WTC11 (cell line): ENCODE measurements at regions not wholly inside any gene's neighbourhood (a gene's known extent, or its start where the extent isn't known, plus 50 kb on each side); places are given as distances from the start of the nearest gene placed in this dataset.

Experiments used
- ATAC-seq: fragments of 200-7000 bp; cut with Tn5 transposase; 2 replicates; pipeline ENCODE4 v1.10.0; 2021; ENCODE audit warnings: mild to moderate bottlenecking, moderate library complexity
- CTCF ChIA-PET: fragments of 300-600 bp; sonication (Branson Sonifier 250); formaldehyde crosslinking; loops from one replicate; lab custom pipeline; 2021; ENCODE audit warnings: antibody characterized with exemption; lab: Charles Lee
- POLR2A ChIA-PET: fragments of 350-600 bp; sonication (Branson Sonifier 250); formaldehyde crosslinking; loops from one replicate; lab custom pipeline; 2021; ENCODE audit warnings: antibody characterized with exemption; lab: Charles Lee
- DNase-seq: peaks from one replicate; pipeline ENCODE4 v3.0.0; 2021; ENCODE audit warnings: low spot score
- H3K27ac Mint-ChIP-seq: 2 replicates; pipeline ENCODE4 v1.8.0; 2021; ENCODE audit warnings: mixed read lengths
- H3K27me3 Mint-ChIP-seq: 2 replicates; pipeline ENCODE4 v1.8.0; 2021; ENCODE audit warnings: low read depth, mild to moderate bottlenecking, moderate library complexity, mixed read lengths
- H3K36me3 Mint-ChIP-seq: 2 replicates; pipeline ENCODE4 v1.8.0; 2021; ENCODE audit warnings: mixed read lengths
- H3K4me1 Mint-ChIP-seq: 2 replicates; pipeline ENCODE4 v1.8.0; 2022; ENCODE audit warnings: mixed read lengths
- H3K4me3 Mint-ChIP-seq: 2 replicates; pipeline ENCODE4 v1.8.0; 2021; ENCODE audit warnings: mild to moderate bottlenecking, moderate library complexity, mixed read lengths
- H3K9me3 Mint-ChIP-seq: 2 replicates; pipeline ENCODE4 v1.8.0; 2021; ENCODE audit warnings: mixed read lengths
- CREB1 ChIP-seq: sonication (generic); formaldehyde crosslinking; IDR thresholded peaks from 2 replicates; pipeline ENCODE4 v1.8.0; 2023; ENCODE audit warnings: mild to moderate bottlenecking, missing genetic modification reagents
- FOXK1 ChIP-seq: sonication (generic); formaldehyde crosslinking; IDR thresholded peaks from 2 replicates; pipeline ENCODE4 v1.8.0; 2022; ENCODE audit warnings: mild to moderate bottlenecking, moderate library complexity, missing genetic modification reagents
- FOXP1 ChIP-seq: sonication (generic); formaldehyde crosslinking; IDR thresholded peaks from 2 replicates; pipeline ENCODE4 v1.8.0; 2022; ENCODE audit warnings: missing genetic modification reagents, mild to moderate bottlenecking, moderate library complexity, borderline replicate concordance
- GRHL2 ChIP-seq: fragments of 250-450 bp; sonication (Bioruptor Pico); IDR thresholded peaks from 2 replicates; pipeline ENCODE4 v1.8.0; 2022; ENCODE audit warnings: mild to moderate bottlenecking, moderate library complexity; ENCODE audit not compliant: insufficient replicate concordance, severe bottlenecking
- JAZF1 ChIP-seq: fragments of 250-450 bp; sonication (Bioruptor Pico); IDR thresholded peaks from 2 replicates; pipeline ENCODE4 v1.9.0; 2021; ENCODE audit warnings: moderate library complexity, mild to moderate bottlenecking, inconsistent platforms
- NFATC4 ChIP-seq: fragments of 250-450 bp; sonication (Bioruptor Pico); IDR thresholded peaks from 2 replicates; pipeline ENCODE4 v1.9.0; 2021; ENCODE audit warnings: mild to moderate bottlenecking
- NR1H2 ChIP-seq: sonication (generic); formaldehyde crosslinking; IDR thresholded peaks from 2 replicates; pipeline ENCODE4 v1.9.0; 2021; ENCODE audit warnings: mild to moderate bottlenecking, moderate library complexity, missing genetic modification reagents
- RELA ChIP-seq: sonication (generic); formaldehyde crosslinking; IDR thresholded peaks from 2 replicates; pipeline ENCODE4 v1.8.1; 2022; ENCODE audit warnings: missing genetic modification reagents, mild to moderate bottlenecking, borderline replicate concordance
- RORB ChIP-seq: fragments of 250-450 bp; sonication (Bioruptor Pico); IDR thresholded peaks from 2 replicates; pipeline ENCODE4 v1.9.0; 2021; ENCODE audit warnings: mild to moderate bottlenecking
- SMAD4 ChIP-seq: sonication (generic); formaldehyde crosslinking; IDR thresholded peaks from 2 replicates; pipeline ENCODE4 v1.8.0; 2022; ENCODE audit warnings: mild to moderate bottlenecking, missing genetic modification reagents
- TF ChIP-seq, protein P1 (sequence below): sonication (generic); formaldehyde crosslinking; IDR thresholded peaks from 2 replicates; pipeline ENCODE4 v1.8.1; 2022; ENCODE audit warnings: low read depth, missing genetic modification reagents, borderline replicate concordance
- TF ChIP-seq, protein P2 (sequence below): sonication (generic); formaldehyde crosslinking; conservative IDR thresholded peaks from 2 replicates; pipeline ENCODE4 v1.8.1; 2022; ENCODE audit warnings: mild to moderate bottlenecking, missing genetic modification reagents
- TF ChIP-seq, protein P3 (sequence below): fragments of 250-450 bp; sonication (Bioruptor Pico); IDR thresholded peaks from 2 replicates; pipeline ENCODE4 v1.8.0; 2021; ENCODE audit warnings: mild to moderate bottlenecking
- TF ChIP-seq, protein P4 (sequence below): sonication (generic); formaldehyde crosslinking; IDR thresholded peaks from 2 replicates; pipeline ENCODE4 v1.8.1; 2022; ENCODE audit warnings: mild to moderate bottlenecking, missing genetic modification reagents, moderate library complexity, borderline replicate concordance
- TF ChIP-seq, protein P5 (sequence below): sonication (generic); formaldehyde crosslinking; IDR thresholded peaks from 2 replicates; pipeline ENCODE4 v1.8.0; 2023; ENCODE audit warnings: missing genetic modification reagents, mild to moderate bottlenecking, borderline replicate concordance
- TF ChIP-seq, protein P6 (sequence below): fragments of 250-450 bp; sonication (Bioruptor Pico); IDR thresholded peaks from 2 replicates; pipeline ENCODE4 v1.9.0; 2021; ENCODE audit warnings: moderate library complexity, mild to moderate bottlenecking, inconsistent platforms, borderline replicate concordance
- TF ChIP-seq, protein P7 (sequence below): sonication (generic); formaldehyde crosslinking; conservative IDR thresholded peaks from 2 replicates; pipeline ENCODE4 v1.8.1; 2023; ENCODE audit warnings: mild to moderate bottlenecking, low read depth, missing genetic modification reagents, moderate library complexity
- TF ChIP-seq, protein P8 (sequence below): sonication (generic); formaldehyde crosslinking; IDR thresholded peaks from 2 replicates; pipeline ENCODE4 v1.8.1; 2022; ENCODE audit warnings: mild to moderate bottlenecking, moderate library complexity, missing genetic modification reagents

DNA sequence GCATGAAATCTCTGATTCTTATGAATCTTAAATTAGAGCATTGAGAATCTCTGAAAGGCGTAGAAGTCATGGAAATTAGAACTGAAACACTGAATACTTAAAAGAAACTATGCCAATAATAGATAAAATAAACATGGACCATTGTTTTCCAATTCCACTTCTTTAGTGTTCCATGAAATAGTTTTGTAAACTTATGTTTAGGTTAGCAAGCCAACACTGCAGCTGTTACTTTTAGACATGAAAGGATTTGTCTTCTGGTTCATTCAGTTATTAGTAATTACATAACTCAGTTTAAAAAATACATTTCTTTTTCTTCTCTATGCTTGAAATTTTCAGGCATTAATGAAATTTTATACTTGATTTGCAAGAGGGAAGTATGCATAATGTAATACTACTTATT lies 733.4 kb upstream of the NUDT12 start:
- Mint-ChIP-seq H3K9me3 (no peaks in the 10 kb centered on the region), H3K4me1 (no peaks in the 10 kb centered on the region), H3K27ac (no peak overlapping the region), H3K4me3 (no peak overlapping the region), H3K27me3 (no peaks in the 10 kb centered on the region), H3K36me3 (no peaks in the 10 kb centered on the region)
- ChIA-PET POLR2A (no interaction called here), CTCF (no interaction called here)
- DNase-seq (no peak), ATAC-seq (no peak)
- TF ChIP-seq SMAD4 (no peak), NFATC4 (CRISPR knock-in tag) (no peak), JAZF1 (CRISPR knock-in tag) (no peak), CREB1 (CRISPR knock-in tag) (no peak), RELA (CRISPR knock-in tag) (no peak), FOXK1 (CRISPR knock-in tag) (no peak), FOXP1 (CRISPR knock-in tag) (no peak)
- TF ChIP-seq, protein P1, sequence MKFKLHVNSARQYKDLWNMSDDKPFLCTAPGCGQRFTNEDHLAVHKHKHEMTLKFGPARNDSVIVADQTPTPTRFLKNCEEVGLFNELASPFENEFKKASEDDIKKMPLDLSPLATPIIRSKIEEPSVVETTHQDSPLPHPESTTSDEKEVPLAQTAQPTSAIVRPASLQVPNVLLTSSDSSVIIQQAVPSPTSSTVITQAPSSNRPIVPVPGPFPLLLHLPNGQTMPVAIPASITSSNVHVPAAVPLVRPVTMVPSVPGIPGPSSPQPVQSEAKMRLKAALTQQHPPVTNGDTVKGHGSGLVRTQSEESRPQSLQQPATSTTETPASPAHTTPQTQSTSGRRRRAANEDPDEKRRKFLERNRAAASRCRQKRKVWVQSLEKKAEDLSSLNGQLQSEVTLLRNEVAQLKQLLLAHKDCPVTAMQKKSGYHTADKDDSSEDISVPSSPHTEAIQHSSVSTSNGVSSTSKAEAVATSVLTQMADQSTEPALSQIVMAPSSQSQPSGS (CRISPR knock-in tag) = no peak
- TF ChIP-seq, protein P2, sequence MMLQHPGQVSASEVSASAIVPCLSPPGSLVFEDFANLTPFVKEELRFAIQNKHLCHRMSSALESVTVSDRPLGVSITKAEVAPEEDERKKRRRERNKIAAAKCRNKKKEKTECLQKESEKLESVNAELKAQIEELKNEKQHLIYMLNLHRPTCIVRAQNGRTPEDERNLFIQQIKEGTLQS (CRISPR knock-in tag) = no peak
- TF ChIP-seq, protein P3, sequence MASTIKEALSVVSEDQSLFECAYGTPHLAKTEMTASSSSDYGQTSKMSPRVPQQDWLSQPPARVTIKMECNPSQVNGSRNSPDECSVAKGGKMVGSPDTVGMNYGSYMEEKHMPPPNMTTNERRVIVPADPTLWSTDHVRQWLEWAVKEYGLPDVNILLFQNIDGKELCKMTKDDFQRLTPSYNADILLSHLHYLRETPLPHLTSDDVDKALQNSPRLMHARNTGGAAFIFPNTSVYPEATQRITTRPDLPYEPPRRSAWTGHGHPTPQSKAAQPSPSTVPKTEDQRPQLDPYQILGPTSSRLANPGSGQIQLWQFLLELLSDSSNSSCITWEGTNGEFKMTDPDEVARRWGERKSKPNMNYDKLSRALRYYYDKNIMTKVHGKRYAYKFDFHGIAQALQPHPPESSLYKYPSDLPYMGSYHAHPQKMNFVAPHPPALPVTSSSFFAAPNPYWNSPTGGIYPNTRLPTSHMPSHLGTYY (CRISPR knock-in tag) = no peak

DNA sequence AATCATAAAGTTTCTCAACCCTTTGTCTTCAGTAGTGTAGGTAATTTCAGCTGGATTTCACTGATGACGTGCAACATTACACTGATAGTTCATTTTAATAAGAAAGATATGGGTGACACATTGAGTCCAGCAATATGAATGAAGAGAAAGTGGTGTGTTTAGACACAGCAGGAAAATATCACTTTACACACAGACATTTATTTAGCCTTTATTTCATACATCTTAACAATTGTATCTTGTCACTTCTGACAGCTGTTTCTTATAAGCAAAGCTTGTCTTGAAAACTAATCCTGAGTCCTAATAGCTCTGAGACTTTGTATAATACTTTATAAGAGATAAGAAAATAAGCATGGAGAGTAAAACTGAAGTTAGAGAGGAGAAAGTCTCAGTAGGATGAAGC lies 720.5 kb upstream of the NUDT12 start:
- ChIA-PET CTCF (interaction anchor here (0.6 kb wide), 1 partner anchor 18 kb away, joined by 3 read pairs; no protein-coding TSS in a partner anchor), POLR2A (no interaction called here)
- no peaks in the 10 kb centered on the region for H3K4me1 Mint-ChIP-seq
- H3K9me3 Mint-ChIP-seq = 0 out of 2 replicates have a peak, but pooled peaks cover 3% of the 10 kb centered on the region
- H3K36me3 Mint-ChIP-seq = no peaks in the 10 kb centered on the region
- no peak overlapping the region for H3K27ac Mint-ChIP-seq
- DNase-seq (no peak), ATAC-seq (no peak)
- no peak overlapping the region for H3K4me3 Mint-ChIP-seq
- no peaks in the 10 kb centered on the region for H3K27me3 Mint-ChIP-seq
- TF ChIP-seq, protein P4, sequence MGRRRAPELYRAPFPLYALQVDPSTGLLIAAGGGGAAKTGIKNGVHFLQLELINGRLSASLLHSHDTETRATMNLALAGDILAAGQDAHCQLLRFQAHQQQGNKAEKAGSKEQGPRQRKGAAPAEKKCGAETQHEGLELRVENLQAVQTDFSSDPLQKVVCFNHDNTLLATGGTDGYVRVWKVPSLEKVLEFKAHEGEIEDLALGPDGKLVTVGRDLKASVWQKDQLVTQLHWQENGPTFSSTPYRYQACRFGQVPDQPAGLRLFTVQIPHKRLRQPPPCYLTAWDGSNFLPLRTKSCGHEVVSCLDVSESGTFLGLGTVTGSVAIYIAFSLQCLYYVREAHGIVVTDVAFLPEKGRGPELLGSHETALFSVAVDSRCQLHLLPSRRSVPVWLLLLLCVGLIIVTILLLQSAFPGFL (CRISPR knock-in tag) = no peak
- no peak for TF ChIP-seq GRHL2 (CRISPR knock-in tag)
- TF ChIP-seq, protein P5, sequence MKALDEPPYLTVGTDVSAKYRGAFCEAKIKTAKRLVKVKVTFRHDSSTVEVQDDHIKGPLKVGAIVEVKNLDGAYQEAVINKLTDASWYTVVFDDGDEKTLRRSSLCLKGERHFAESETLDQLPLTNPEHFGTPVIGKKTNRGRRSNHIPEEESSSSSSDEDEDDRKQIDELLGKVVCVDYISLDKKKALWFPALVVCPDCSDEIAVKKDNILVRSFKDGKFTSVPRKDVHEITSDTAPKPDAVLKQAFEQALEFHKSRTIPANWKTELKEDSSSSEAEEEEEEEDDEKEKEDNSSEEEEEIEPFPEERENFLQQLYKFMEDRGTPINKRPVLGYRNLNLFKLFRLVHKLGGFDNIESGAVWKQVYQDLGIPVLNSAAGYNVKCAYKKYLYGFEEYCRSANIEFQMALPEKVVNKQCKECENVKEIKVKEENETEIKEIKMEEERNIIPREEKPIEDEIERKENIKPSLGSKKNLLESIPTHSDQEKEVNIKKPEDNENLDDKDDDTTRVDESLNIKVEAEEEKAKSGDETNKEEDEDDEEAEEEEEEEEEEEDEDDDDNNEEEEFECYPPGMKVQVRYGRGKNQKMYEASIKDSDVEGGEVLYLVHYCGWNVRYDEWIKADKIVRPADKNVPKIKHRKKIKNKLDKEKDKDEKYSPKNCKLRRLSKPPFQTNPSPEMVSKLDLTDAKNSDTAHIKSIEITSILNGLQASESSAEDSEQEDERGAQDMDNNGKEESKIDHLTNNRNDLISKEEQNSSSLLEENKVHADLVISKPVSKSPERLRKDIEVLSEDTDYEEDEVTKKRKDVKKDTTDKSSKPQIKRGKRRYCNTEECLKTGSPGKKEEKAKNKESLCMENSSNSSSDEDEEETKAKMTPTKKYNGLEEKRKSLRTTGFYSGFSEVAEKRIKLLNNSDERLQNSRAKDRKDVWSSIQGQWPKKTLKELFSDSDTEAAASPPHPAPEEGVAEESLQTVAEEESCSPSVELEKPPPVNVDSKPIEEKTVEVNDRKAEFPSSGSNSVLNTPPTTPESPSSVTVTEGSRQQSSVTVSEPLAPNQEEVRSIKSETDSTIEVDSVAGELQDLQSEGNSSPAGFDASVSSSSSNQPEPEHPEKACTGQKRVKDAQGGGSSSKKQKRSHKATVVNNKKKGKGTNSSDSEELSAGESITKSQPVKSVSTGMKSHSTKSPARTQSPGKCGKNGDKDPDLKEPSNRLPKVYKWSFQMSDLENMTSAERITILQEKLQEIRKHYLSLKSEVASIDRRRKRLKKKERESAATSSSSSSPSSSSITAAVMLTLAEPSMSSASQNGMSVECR (CRISPR knock-in tag) = no peak
- TF ChIP-seq, protein P6, sequence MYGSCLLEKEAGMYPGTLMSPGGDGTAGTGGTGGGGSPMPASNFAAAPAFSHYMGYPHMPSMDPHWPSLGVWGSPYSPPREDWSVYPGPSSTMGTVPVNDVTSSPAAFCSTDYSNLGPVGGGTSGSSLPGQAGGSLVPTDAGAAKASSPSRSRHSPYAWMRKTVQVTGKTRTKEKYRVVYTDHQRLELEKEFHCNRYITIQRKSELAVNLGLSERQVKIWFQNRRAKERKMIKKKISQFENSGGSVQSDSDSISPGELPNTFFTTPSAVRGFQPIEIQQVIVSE (CRISPR knock-in tag) = no peak
- no peak for TF ChIP-seq RORB (CRISPR knock-in tag)
- no peak for TF ChIP-seq NR1H2
- TF ChIP-seq, protein P7, sequence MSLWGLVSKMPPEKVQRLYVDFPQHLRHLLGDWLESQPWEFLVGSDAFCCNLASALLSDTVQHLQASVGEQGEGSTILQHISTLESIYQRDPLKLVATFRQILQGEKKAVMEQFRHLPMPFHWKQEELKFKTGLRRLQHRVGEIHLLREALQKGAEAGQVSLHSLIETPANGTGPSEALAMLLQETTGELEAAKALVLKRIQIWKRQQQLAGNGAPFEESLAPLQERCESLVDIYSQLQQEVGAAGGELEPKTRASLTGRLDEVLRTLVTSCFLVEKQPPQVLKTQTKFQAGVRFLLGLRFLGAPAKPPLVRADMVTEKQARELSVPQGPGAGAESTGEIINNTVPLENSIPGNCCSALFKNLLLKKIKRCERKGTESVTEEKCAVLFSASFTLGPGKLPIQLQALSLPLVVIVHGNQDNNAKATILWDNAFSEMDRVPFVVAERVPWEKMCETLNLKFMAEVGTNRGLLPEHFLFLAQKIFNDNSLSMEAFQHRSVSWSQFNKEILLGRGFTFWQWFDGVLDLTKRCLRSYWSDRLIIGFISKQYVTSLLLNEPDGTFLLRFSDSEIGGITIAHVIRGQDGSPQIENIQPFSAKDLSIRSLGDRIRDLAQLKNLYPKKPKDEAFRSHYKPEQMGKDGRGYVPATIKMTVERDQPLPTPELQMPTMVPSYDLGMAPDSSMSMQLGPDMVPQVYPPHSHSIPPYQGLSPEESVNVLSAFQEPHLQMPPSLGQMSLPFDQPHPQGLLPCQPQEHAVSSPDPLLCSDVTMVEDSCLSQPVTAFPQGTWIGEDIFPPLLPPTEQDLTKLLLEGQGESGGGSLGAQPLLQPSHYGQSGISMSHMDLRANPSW = no peak
- TF ChIP-seq, protein P3 (CRISPR knock-in tag) = no peak
- TF ChIP-seq, protein P8, sequence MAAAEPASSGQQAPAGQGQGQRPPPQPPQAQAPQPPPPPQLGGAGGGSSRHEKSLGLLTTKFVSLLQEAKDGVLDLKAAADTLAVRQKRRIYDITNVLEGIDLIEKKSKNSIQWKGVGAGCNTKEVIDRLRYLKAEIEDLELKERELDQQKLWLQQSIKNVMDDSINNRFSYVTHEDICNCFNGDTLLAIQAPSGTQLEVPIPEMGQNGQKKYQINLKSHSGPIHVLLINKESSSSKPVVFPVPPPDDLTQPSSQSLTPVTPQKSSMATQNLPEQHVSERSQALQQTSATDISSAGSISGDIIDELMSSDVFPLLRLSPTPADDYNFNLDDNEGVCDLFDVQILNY (CRISPR knock-in tag) = no peak
- no peak for TF ChIP-seq SMAD4
